ENCODE measurements at regions not wholly inside any gene's neighbourhood (a gene's known extent, or its start where the extent isn't known, plus 50 kb on each side); places are given as distances from the start of the nearest gene placed in this dataset.
"Not testable (repeated sequence)": the region's sequence is repeated elsewhere in the genome, so short reads cannot be mapped to it uniquely, and the experiment has no call there.

GRCh38 chr4:134483514-134483913, 281.9 kb upstream of the PABPC4L start:
- TF ChIP-seq CTCF (conservative IDR thresholded peaks at IDR 0.05); ZFX (IDR thresholded peaks at IDR 0.05): not testable (repeated sequence)
